Left lung (tissue), 4 donors: ENCODE measurements at regions not wholly inside any gene's neighbourhood (a gene's known extent, or its start where the extent isn't known, plus 50 kb on each side); places are given as distances from the start of the nearest gene placed in this dataset.
"Not testable (repeated sequence)": the region's sequence is repeated elsewhere in the genome, so short reads cannot be mapped to it uniquely, and the experiment has no call there.

ENCODE experiments used
- ATAC-seq: fragments of 200-7000 bp; cut with Tn5 transposase; one replicate; pipeline ENCODE4 v1.9.1; 2020; ENCODE audit warnings: moderate library complexity
- DNase-seq, 4 donors: peaks; one replicate each; pipeline ENCODE4 v3.0.0-alpha.2; 2013 to 2020
- H3K27ac ChIP-seq, 2 donors: fragments of 200-600 bp; sonication (generic) in 1 of 2; one replicate each; pipeline versions ENCODE4 v1.5.0 to v1.8.0; 2020 to 2021
- H3K27me3 ChIP-seq, 2 donors: fragments of 200-600 bp; sonication (generic) in 1 of 2; one replicate each; pipeline versions ENCODE4 v1.5.0 to v1.8.0; 2020 to 2021
- H3K36me3 ChIP-seq, 2 donors: fragments of 200-600 bp; sonication (generic) in 1 of 2; one replicate each; pipeline versions ENCODE4 v1.5.0 to v1.8.0; 2020 to 2021
- H3K4me1 ChIP-seq, 2 donors: fragments of 200-600 bp; one replicate each; pipeline ENCODE4 v1.8.0; 2021
- H3K4me3 ChIP-seq, 2 donors: fragments of 200-600 bp; sonication (generic) in 1 of 2; one replicate each; pipeline versions ENCODE4 v1.5.0 to v1.8.0; 2020 to 2021; ENCODE audit warnings: mild to moderate bottlenecking in 1 of 2
- H3K9me3 ChIP-seq, 2 donors: fragments of 200-600 bp; sonication (generic) in 1 of 2; one replicate each; pipeline versions ENCODE4 v1.5.0 to v1.8.0; 2020 to 2021
- intact Hi-C, 2 donors: fragments of 100-400 bp; cut with DNase I; formaldehyde crosslinking; loops; one replicate each; pipeline versions ENCODE4 v1.11.2 to v1.14.2; 2022
- TF ChIP-seq, protein P1 (sequence below), 2 donors: fragments of 200-600 bp; sonication (generic) in 1 of 2; IDR thresholded peaks; one replicate each; pipeline versions ENCODE4 v1.5.0 to v1.8.0; 2021; ENCODE audit warnings: antibody characterized with exemption in 2 of 2
- donor health status: DM: no; HTN: yes; CAD: no.
- donor health status: DM: no; HTN: no; CAD: no.

DNA sequence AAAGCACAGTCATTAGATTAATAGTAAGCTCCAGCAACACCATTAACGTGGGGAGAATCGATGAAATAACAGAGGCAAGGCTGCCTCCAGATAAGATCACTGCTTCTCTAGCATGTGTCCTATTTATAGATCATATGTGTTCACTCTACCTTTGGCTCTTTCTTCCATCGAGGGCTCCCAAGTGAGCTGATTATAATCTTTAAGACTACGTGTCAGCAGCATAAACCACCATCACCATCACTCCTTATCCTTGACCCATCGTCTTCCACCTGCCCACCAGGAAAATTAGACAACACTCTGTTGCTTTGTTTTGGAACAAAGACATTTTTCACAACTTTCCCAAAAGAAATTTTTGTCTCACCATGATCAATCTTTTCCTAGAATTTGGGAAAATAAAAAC is 71.2 kb upstream of the CARD11 start:
- peaks cover 3 to 24% of the 10 kb centered on the region in 2 donors for H3K27me3 ChIP-seq
- no peaks in the 10 kb centered on the region for H3K4me1 ChIP-seq
- H3K36me3 ChIP-seq, result no peaks in the 10 kb centered on the region
- intact Hi-C loops, result no loop called here
- TF ChIP-seq, protein P1, sequence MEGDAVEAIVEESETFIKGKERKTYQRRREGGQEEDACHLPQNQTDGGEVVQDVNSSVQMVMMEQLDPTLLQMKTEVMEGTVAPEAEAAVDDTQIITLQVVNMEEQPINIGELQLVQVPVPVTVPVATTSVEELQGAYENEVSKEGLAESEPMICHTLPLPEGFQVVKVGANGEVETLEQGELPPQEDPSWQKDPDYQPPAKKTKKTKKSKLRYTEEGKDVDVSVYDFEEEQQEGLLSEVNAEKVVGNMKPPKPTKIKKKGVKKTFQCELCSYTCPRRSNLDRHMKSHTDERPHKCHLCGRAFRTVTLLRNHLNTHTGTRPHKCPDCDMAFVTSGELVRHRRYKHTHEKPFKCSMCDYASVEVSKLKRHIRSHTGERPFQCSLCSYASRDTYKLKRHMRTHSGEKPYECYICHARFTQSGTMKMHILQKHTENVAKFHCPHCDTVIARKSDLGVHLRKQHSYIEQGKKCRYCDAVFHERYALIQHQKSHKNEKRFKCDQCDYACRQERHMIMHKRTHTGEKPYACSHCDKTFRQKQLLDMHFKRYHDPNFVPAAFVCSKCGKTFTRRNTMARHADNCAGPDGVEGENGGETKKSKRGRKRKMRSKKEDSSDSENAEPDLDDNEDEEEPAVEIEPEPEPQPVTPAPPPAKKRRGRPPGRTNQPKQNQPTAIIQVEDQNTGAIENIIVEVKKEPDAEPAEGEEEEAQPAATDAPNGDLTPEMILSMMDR (IDR thresholded peaks at IDR 0.05), result no peak
- peaks cover 0 to 8% of the 10 kb centered on the region in 2 donors for H3K9me3 ChIP-seq
- no peak overlapping the region for H3K4me3 ChIP-seq
- ATAC-seq, result no peak
- no peak overlapping the region for H3K27ac ChIP-seq
- DNase-seq, result no peak

DNA sequence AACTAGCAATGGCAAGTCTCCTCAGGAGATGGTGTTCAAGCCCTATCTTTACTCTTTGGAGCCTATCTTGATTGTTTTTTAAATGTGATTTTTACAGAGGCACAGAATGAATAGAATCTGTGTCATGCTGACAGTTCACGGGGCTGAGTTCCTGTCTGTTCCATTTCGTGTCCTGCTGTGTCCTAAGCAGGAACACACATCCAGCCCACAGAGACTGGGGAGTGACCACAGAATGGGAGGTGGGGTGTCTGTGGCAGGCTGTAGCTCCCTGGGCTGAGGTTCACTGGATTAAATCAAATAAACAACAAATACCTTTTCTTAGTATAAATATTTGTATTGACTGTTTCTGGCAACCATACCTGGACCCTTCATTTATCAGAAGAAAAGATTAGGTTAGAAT is 73.4 kb upstream of the CARD11 start:
- peaks cover 3 to 19% of the 10 kb centered on the region in 2 donors for H3K27me3 ChIP-seq

DNA sequence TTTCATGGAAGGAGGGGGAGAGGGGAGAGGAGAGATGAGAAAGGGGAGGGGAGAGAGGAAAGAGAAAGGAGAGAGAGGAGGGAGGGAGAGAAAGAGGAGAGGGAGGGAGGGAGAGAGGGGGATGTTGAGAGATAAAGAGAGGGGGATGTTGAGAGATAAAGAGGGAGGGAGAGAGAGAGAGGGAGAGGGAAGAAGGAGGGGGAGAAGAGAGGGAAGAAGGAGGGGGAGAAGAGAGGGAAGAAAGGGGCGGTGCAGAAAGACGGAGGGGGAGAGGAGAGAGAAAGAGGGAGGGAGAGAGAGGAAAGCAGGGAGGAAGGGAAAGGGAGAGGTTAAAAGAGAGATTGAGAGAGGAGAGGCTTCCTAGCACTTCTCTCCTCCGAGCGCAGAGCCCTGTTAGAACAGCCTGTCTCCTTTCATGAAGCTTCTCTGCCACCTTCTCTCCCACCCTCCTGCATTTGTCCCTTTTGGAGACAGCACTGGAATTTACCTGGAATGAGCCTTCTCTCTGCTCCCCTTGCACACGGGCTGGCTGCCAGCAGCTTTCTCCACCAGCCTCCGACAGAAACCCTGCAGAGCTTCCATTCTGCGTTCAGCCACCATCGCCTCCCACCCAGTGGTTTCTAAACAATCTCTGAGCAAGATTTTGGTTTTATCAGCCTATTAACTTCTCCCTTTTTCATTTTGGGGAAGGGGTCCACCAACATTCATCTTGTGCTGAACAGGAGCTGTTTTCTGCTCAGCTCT is 74.0 kb upstream of the CARD11 start:
- peaks cover 3 to 19% of the 10 kb centered on the region in 2 donors for H3K27me3 ChIP-seq
- TF ChIP-seq, protein P1 (IDR thresholded peaks at IDR 0.05), result no peak
- no peak for DNase-seq
- no peak overlapping the region for H3K27ac ChIP-seq
- H3K36me3 ChIP-seq, result no peaks in the 10 kb centered on the region
- peaks cover 0 to 13% of the 10 kb centered on the region in 2 donors for H3K9me3 ChIP-seq
- no peaks in the 10 kb centered on the region for H3K4me1 ChIP-seq
- no peak for ATAC-seq
- intact Hi-C loops, result no loop called here
- no peak overlapping the region for H3K4me3 ChIP-seq

More for the DNA sequence above, 73.4 kb upstream of the CARD11 start:
- Histone ChIP-seq H3K36me3 (no peaks in the 10 kb centered on the region), H3K27ac (no peak overlapping the region), H3K9me3 (peaks cover 0 to 13% of the 10 kb centered on the region in 2 donors), H3K4me1 (no peaks in the 10 kb centered on the region), H3K4me3 (no peak overlapping the region)
- intact Hi-C loops, result no loop called here
- DNase-seq (no peak), ATAC-seq (no peak)
- TF ChIP-seq, protein P1 (IDR thresholded peaks at IDR 0.05), result no peak

GRCh38 chr7:3119352-3119927 is 75.8 kb upstream of the CARD11 start:
- H3K36me3 ChIP-seq, H3K27ac ChIP-seq, H3K9me3 ChIP-seq, DNase-seq, H3K4me3 ChIP-seq, intact Hi-C loops, H3K4me1 ChIP-seq, ATAC-seq: not testable (repeated sequence)
- H3K27me3 ChIP-seq, result peaks cover 3 to 19% of the 10 kb centered on the region in 2 donors

DNA sequence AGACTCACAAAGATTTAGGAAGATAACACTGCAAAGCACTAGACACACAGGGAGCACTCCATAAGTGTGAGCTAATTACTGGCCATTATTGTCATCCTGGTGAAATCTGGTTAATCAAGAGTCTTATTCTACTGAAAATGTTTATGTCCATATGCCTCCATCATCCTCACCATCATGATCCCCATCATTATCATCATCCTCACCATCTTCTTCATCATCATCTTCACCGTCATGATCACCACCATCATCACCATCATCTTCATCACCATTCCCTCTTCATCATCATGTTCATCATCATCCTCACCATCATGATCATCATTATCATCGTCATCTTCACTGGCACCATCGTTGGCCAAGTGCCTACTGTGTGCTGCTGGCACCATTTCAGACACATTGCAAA is 76.3 kb upstream of the CARD11 start:
- Histone ChIP-seq H3K36me3 (no peaks in the 10 kb centered on the region), H3K4me1 (no peaks in the 10 kb centered on the region), H3K27me3 (peaks cover 3 to 19% of the 10 kb centered on the region in 2 donors), H3K27ac (no peak overlapping the region), H3K4me3 (no peak overlapping the region), H3K9me3 (peaks cover 0 to 4% of the 10 kb centered on the region in 2 donors)
- ATAC-seq (no peak), DNase-seq (no peak)
- intact Hi-C loops, result no loop called here
- TF ChIP-seq, protein P1 (IDR thresholded peaks at IDR 0.05), result no peak
